ENCODE measurements at regions not wholly inside any gene's neighbourhood (a gene's known extent, or its start where the extent isn't known, plus 50 kb on each side); places are given as distances from the start of the nearest gene placed in this dataset.

DNA sequence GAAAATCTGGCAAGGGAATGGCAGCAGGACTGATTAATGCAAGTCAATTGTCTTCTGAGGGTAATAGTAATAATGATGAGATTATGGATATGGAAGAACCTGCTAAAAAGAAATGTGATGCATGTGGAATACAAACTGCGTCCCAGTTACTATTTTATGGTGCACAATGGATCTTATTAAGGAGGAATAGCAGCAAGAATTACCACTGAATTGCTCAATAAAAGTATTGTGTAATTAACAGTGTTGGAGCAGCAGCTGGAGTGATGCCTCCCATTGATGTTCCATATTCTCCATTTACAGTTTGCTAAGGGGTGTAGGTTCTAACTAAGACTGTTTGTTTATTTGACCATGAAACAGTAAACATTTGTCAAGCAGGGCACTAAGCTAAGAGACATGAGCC is 167.9 kb downstream of the HRH4 start:
- no peak for DNase-seq

- DNase-seq = no peak
These were observed 169.5 kb downstream of the HRH4 start for GRCh38 chr18:24629921-24630320.

DNA sequence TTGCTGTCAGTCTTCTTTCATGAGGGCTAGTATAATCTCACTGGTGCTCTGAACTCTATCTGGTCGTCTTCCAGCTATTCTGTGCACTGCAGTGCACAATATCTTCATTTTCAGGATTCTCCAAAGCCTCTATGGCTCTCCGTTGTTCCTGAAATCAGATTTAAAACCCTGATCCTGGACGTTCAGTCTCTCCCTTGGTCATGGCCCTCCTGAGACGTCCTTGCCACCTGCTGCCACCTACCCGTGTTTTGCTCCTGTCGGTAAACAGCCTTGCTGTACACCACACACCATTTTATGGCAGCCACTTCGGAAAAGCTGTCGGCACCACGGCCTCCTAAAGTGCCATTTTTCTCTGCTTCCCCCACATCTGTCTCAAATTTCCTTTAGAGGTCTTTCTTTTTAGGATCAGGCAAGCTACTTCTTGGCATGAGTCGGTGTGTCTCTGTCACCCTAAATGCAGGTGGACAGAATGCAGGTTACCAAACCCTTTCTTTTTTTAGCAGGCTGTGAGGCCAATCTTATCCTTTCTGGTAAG is 170.0 kb downstream of the HRH4 start:
- DNase-seq = no peak

GRCh38 chr18:24631243-24632025 is 171.0 kb downstream of the HRH4 start:
- DNase-seq = no peak

DNA sequence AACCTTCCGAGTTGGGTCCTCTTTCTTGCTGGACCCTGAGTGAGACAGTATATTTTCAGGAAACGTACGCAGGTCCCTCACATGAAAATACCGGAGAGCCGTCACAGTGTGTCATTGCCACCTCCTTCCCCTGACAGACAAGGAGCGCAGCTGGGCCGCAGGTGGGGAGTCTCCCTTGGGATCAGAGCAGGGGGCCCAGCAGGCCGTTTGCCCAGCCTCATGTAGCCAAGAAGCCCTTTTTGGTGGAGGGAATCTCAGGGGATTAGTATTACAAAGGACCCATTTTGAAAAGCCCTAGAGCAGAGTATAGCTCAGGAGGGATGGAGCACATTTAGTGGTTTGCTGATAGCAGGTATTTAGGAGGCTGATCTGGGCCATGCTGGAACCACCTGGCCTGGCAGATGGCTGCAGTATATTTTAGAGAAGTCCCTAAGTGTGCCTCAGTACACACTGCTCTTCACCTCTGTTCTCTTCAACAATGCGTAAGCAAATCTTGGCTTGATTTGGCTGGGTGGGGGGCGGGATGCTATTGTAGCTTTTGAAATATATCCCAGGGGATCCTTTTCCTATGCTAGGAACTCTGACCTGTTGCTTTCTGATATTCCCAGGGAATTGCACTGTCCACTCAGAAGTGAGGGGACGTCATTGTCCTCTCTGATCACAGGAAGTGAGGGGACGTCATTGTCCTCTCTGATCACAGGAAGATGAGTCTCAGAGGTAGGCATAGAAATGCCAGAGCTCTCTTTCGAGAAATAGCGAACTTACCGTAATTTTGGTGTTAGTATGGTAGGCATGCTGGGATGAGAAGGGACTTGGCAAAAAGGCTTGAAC is 171.9 kb downstream of the HRH4 start:
- no peak for DNase-seq

GRCh38 chr18:24633121-24633520 is 172.7 kb downstream of the HRH4 start:
- no peak for DNase-seq

DNA sequence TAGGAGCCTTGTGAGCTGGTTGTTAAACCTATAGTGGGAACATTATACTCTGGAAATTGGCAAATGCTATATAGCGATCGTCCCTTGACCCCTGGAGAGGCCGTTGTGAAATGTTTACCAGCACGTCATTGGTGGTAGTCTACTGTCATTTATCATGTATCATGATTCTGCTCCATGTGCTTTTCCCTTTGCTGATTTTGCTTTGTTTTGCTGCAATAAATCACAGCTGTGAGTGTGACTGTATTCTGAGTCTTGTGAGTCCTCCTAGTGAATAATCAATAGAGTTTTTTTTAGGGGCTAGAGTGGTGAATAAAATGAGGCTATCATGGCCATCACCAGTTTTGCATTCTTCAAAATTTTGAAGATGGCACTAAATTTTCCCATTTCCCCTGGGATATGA is 189.1 kb downstream of the HRH4 start:
- no peak for DNase-seq

DNA sequence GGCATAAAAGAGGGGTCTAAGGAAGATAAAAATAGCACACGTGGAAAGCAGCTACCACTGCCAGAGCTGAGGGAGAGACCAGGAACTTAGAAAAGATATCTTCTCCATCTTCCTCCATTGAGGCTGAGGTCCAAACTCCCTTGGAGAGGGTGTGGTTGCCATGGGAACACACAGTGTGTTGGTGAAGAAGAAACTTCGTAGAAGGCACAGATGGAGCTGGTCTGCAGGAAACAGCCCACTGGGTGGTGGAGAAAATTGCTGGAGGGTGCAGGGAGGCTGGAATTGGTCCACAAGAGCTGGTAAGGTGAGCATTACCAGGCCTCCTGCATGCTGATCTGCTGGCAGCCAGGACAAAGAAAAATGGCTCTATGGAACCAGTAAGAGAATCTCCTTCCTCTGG is 191.0 kb downstream of the HRH4 start:
- no peak for DNase-seq

DNA sequence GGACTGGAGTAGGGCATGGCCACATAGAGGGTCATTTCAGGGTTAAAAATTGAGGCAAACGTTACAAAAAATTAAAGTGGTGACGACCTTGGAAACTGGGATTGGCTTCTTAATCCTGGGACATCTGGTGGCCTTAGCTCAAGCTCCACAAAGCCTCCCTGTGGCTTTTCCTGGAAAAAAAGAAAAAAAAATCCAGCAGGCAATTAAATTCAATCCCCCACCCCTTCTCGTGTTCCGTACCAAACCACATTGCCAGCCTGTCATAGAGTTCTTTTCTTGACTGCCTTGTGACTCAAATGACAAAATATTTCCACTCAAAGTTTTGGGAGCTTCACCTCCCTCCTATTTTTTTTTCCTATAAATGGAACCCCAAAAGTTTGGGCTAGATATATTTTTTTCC is 195.6 kb downstream of the HRH4 start:
- DNase-seq = peak; percentile 25

DNA sequence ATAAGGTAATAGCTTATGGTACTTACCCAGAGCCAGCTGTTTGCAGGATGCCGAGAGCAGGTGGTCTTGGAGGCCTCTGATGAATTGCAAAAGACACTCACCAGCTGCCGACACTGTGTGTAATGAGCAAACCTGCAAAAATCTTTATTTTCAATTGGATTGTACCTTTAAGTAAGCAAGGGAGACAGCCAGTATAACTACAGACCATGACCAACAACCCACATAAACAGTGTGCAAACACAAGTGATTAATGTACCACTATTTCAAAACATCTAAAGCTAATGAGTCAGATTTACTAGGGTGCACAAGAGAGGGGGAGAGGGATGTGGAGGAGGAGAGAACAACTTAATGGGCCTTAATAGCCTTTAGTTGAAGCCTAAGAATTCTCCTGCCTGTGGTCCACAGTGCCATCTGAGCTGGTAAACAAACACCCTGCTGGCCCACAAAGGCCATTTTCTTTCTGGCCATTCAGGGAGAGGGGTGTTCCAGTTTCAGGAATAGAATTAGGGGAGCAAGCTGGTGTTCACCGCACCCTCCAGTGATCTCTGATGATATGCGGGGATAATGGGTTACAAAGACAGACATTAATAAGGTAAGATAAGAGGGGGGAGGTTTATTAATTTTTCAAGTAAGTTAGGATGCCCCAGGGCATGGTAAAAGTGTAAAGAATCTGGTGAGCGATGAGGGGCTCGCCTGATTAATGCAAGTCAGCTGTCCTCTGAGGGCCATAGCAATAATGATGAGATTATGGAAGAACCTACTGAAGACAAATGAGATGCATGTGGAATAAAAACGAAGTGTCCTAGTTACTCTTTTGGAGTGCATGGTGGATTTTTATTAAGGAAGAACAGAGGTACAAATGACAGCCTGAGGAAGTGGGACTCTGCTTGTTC is 196.4 kb downstream of the HRH4 start:
- no peak for DNase-seq

GRCh38 chr18:24657444-24657842 is 197.0 kb downstream of the HRH4 start:
- no peak for DNase-seq

GRCh38 chr18:24658302-24658701 is 197.9 kb downstream of the HRH4 start:
- no peak for DNase-seq

DNA sequence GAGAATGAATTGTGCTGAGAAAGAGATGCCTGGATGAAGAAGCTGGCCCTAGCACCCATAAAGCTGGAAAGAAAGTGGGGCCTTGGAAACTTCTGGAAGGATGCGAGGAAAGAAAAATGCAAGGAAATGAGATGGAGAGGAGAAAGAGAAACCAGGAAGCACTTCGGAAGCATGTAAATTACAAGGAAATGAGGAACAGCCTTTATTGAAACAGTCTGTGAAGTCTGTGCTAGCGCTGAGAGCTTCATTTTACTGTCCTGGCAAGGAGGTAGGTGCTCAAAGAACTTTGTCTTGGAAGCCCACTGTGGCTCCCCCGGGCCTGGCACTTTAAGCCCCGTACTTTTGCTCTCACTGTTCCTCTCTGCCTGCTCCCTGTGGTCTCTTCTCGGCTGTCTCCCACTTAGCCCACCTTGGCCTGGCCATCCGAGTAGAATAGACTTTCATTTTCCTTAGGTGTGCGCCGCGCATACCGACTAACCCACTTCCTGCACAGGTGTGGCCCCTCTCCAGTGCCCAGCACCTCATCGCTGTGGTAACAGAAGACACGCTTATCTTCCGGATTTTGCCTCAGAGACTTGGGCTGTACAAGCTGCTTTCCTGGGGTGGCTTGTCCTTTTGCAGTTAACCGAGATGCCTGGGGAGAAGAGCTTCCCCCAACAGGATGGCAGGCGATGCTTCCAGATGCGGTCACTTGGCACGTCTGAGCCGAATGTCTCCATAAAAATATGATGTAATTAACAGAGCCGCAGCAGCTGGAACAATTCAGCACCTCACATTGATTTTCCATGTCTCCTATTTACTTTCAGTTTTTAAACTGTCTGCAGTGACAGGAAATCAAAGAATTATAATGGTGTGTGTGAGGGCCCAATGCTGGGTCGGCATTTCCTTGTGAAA is 199.6 kb downstream of the HRH4 start:
- DNase-seq = no peak

DNA sequence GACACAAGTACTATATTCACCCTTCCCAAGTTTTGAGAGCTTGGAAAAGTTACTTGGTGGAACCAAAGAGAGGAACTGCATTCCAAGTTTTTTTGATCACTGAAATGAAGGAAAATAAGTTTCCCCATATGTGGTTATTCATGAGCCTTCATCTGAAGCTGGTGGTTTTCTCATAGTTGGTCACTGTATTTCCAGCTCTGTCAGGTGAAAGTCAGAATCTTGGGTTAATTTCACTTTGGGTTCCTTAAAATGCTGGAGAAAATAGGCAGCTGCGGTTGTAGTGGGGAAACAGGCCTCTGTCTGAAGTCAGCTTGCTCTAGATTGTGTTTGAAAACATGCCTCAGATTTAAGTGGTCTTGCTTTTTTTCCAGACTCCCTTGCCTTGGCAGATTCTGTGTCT is 200.5 kb downstream of the HRH4 start:
- DNase-seq = no peak

DNA sequence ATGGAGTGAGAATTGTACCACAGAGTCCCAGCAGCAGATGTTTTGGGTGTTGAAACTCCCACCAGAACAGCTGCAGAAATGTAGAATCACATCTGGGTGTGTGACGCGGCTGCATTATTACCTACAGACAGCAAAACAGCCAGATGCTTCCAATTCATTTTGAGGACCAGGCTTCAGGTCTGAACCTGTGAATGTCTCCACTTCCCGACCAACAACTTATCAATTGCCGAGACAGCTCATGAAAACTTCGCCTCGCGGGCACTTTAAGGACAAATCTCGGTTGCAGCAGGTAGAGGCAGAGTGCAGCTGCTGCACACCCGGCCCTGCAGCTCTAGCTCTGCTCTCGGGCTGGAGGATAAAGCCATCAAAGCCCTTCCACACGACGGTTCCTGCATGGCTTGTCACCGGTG is 202.0 kb downstream of the HRH4 start:
- no peak for DNase-seq

- DNase-seq = no peak
These were observed 202.6 kb downstream of the HRH4 start for GRCh38 chr18:24663026-24663425.

DNA sequence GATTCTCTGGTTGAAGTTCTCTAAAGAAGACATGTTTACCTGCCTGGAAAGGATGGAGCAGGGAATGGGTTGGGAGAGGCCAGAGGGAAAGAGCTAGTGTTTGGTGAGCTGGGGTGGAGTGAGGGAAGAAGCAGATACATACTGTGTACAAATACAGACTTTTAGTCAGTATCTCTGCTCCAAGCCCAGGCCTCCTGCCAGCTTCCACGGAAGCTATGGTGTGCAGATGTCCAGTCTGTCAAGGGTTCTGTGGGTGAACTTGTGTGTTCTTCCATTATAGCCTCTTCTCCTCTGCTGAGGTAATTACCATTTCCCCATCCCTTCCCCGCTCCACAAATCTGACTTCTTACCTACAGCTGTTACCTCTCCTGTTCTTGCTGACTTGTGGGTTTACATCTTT is 208.6 kb downstream of the HRH4 start:
- no peak for DNase-seq

DNA sequence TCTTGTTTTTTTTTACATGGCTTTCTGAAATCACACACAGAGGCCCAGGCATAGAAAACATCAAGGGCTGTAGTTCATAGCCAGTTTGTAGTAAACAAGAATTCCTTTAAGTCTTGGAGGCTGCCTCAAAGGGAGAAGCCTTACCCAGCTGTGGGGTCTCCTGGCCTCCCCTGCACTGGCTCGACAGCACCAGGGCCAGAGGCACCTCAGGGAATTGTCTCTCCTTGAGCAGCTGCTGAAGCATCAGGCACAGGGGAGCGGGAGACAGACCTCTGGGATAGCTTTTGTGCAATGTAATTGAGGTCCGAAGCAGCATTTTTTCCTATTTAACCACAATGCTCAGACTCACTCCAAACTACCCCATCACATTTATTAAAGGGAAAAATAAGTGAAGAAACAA is 209.1 kb downstream of the HRH4 start:
- DNase-seq = no peak

GRCh38 chr18:24672165-24672941 is 211.9 kb downstream of the HRH4 start:
- DNase-seq = peak; percentile 56

- no peak for DNase-seq
These were observed 213.8 kb downstream of the HRH4 start for GRCh38 chr18:24674200-24674599.

DNA sequence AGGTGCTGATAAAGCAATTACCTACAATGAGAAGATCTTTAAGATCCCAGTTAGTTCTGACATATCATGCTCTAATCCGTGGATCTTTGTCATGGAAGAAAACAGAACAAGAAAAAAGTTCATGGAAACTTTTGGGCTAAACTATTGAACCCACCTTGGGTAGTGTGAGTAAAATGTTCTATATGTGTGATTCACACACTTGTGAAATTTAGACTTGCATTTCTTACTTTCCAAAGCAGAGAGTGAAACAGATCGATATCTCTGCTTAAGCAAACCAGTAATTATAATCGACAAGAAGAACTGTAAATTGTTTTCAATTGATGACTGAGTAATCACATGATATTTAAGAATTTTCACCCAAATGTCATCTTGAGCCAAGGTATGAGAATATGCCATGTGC is 214.2 kb downstream of the HRH4 start:
- DNase-seq = no peak

Measured in OCI-M1 (cell line).